Nephron progenitor cell (in vitro differentiated cells): ENCODE measurements at regions not wholly inside any gene's neighbourhood (a gene's known extent, or its start where the extent isn't known, plus 50 kb on each side); places are given as distances from the start of the nearest gene placed in this dataset.

Experiments used
- DNase-seq: peaks from one replicate; pipeline ENCODE4 v3.0.0; 2021
- H3K27ac Mint-ChIP-seq: 2 replicates; pipeline ENCODE4 v1.8.0; 2021; ENCODE audit warnings: mild to moderate bottlenecking, moderate library complexity, mixed read lengths
- H3K27me3 Mint-ChIP-seq: 2 replicates; pipeline ENCODE4 v1.8.0; 2021; ENCODE audit warnings: mild to moderate bottlenecking, low read depth, mixed read lengths; ENCODE audit not compliant: poor library complexity
- H3K36me3 Mint-ChIP-seq: 2 replicates; pipeline ENCODE4 v1.8.0; 2021; ENCODE audit warnings: low read depth, mixed read lengths
- H3K4me1 Mint-ChIP-seq: 2 replicates; pipeline ENCODE4 v1.8.0; 2021; ENCODE audit warnings: mixed read lengths
- H3K4me3 Mint-ChIP-seq: 2 replicates; pipeline ENCODE4 v1.8.0; 2021; ENCODE audit warnings: mild to moderate bottlenecking, moderate library complexity, mixed read lengths
- H3K9me3 Mint-ChIP-seq: 2 replicates; pipeline ENCODE4 v1.8.0; 2021; ENCODE audit warnings: mild to moderate bottlenecking, moderate library complexity, mixed read lengths
- CTCF ChIP-seq: fragments of 200-600 bp; sonication (generic); IDR thresholded peaks from 2 replicates; pipeline ENCODE4 v1.5.0; 2021; ENCODE audit warnings: antibody characterized with exemption

GRCh38 chr5:163968651-163969050, 463.2 kb downstream of the MAT2B start:
- peaks cover 42% of the 10 kb centered on the region for H3K4me1 Mint-ChIP-seq
- TF ChIP-seq CTCF = no peak
- H3K4me3 Mint-ChIP-seq = no peak overlapping the region
- H3K36me3 Mint-ChIP-seq = peaks cover 5% of the 10 kb centered on the region
- no peak overlapping the region for H3K27ac Mint-ChIP-seq
- no peak for DNase-seq
- peaks cover 8% of the 10 kb centered on the region for H3K9me3 Mint-ChIP-seq
- H3K27me3 Mint-ChIP-seq = peaks cover 4% of the 10 kb centered on the region

- no peak overlapping the region for H3K4me3 Mint-ChIP-seq
- peaks cover 13% of the 10 kb centered on the region for H3K9me3 Mint-ChIP-seq
- no peaks in the 10 kb centered on the region for H3K4me1 Mint-ChIP-seq
- H3K27me3 Mint-ChIP-seq = no peaks in the 10 kb centered on the region
- no peak for DNase-seq
- peaks cover 5% of the 10 kb centered on the region for H3K36me3 Mint-ChIP-seq
- no peak overlapping the region for H3K27ac Mint-ChIP-seq
- no peak for TF ChIP-seq CTCF
Measured at GRCh38 chr5:163976696-163977095, 471.3 kb downstream of the MAT2B start.

- Mint-ChIP-seq H3K4me3 (no peak overlapping the region), H3K27ac (no peak overlapping the region), H3K36me3 (no peaks in the 10 kb centered on the region), H3K4me1 (no peaks in the 10 kb centered on the region), H3K27me3 (no peaks in the 10 kb centered on the region), H3K9me3 (peaks cover 6% of the 10 kb centered on the region)
- no peak for TF ChIP-seq CTCF
- DNase-seq = no peak
Measured at GRCh38 chr5:163978897-163979296, 473.5 kb downstream of the MAT2B start.

GRCh38 chr5:163988566-163988965, 483.1 kb downstream of the MAT2B start:
- DNase-seq = no peak
- Mint-ChIP-seq H3K27ac (no peak overlapping the region), H3K36me3 (no peaks in the 10 kb centered on the region), H3K27me3 (no peaks in the 10 kb centered on the region), H3K4me3 (no peak overlapping the region), H3K4me1 (peaks cover 16% of the 10 kb centered on the region), H3K9me3 (peaks cover 3% of the 10 kb centered on the region)
- TF ChIP-seq CTCF = no peak

- H3K4me3 Mint-ChIP-seq = no peak overlapping the region
Measured at GRCh38 chr5:163993126-163993525, 487.7 kb downstream of the MAT2B start.

More at GRCh38 chr5:163993126-163993525, 487.7 kb downstream of the MAT2B start:
- H3K4me1 Mint-ChIP-seq = peaks cover 14% of the 10 kb centered on the region
- H3K27ac Mint-ChIP-seq = no peak overlapping the region
- DNase-seq = no peak
- H3K36me3 Mint-ChIP-seq = no peaks in the 10 kb centered on the region
- peaks cover 9% of the 10 kb centered on the region for H3K9me3 Mint-ChIP-seq
- H3K27me3 Mint-ChIP-seq = no peaks in the 10 kb centered on the region
- no peak for TF ChIP-seq CTCF
